ENCODE measurements at regions not wholly inside any gene's neighbourhood (a gene's known extent, or its start where the extent isn't known, plus 50 kb on each side); places are given as distances from the start of the nearest gene placed in this dataset.
A peak's percentile ranks its signal among the peaks of the same experiment; 100 is the strongest.

GRCh38 chr14:101064121-101064661 is 160.7 kb upstream of the RTL1 start:
- no peak for DNase-seq (ENCODE audit: low spot score in 2 of 2)

GRCh38 chr14:101064718-101065117 is 161.2 kb upstream of the RTL1 start:
- no peaks in the 10 kb centered on the region for H3K36me3 ChIP-seq (replicated peaks)
- in situ Hi-C loops (cut with MboI; ENCODE audit: low sequenced_read_pairs), result no loop called here

More at GRCh38 chr14:101064121-101064661, 160.7 kb upstream of the RTL1 start:
- Histone ChIP-seq H3K36me3 (replicated peaks) (no peaks in the 10 kb centered on the region), H3K27me3 (ENCODE audit: low read depth) (no peaks in the 10 kb centered on the region), H3K9me3 (no peaks in the 10 kb centered on the region), H3K4me1 (no peaks in the 10 kb centered on the region), H3K4me3 (no peak overlapping the region)
- in situ Hi-C loops (cut with MboI; ENCODE audit: low sequenced_read_pairs), result no loop called here

GRCh38 chr14:101065246-101065645 is 161.7 kb upstream of the RTL1 start:
- in situ Hi-C loops (cut with MboI; ENCODE audit: low sequenced_read_pairs), result no loop called here

More at GRCh38 chr14:101064718-101065117, 161.2 kb upstream of the RTL1 start:
- no peaks in the 10 kb centered on the region for H3K27me3 ChIP-seq (ENCODE audit: low read depth)
- no peaks in the 10 kb centered on the region for H3K4me1 ChIP-seq
- H3K4me3 ChIP-seq, result no peak overlapping the region
- DNase-seq (ENCODE audit: low spot score in 2 of 2), result no peak
- no peaks in the 10 kb centered on the region for H3K9me3 ChIP-seq

GRCh38 chr14:101065696-101066694 is 162.5 kb upstream of the RTL1 start:
- H3K4me3 ChIP-seq, result no peak overlapping the region
- in situ Hi-C loops (cut with MboI; ENCODE audit: low sequenced_read_pairs), result no loop called here

More at GRCh38 chr14:101065246-101065645, 161.7 kb upstream of the RTL1 start:
- Histone ChIP-seq H3K9me3 (no peaks in the 10 kb centered on the region), H3K36me3 (replicated peaks) (no peaks in the 10 kb centered on the region), H3K4me3 (no peak overlapping the region), H3K27me3 (ENCODE audit: low read depth) (no peaks in the 10 kb centered on the region), H3K4me1 (no peaks in the 10 kb centered on the region)
- no peak for DNase-seq (ENCODE audit: low spot score in 2 of 2)

GRCh38 chr14:101066826-101067510 is 163.4 kb upstream of the RTL1 start:
- Histone ChIP-seq H3K4me3 (no peak overlapping the region), H3K9me3 (no peaks in the 10 kb centered on the region), H3K36me3 (replicated peaks) (no peaks in the 10 kb centered on the region), H3K4me1 (no peaks in the 10 kb centered on the region), H3K27me3 (ENCODE audit: low read depth) (no peaks in the 10 kb centered on the region)
- in situ Hi-C loops (cut with MboI; ENCODE audit: low sequenced_read_pairs), result no loop called here
- DNase-seq (ENCODE audit: low spot score in 2 of 2), result no peak

More at GRCh38 chr14:101065696-101066694, 162.5 kb upstream of the RTL1 start:
- H3K4me1 ChIP-seq, result no peaks in the 10 kb centered on the region
- no peaks in the 10 kb centered on the region for H3K27me3 ChIP-seq (ENCODE audit: low read depth)
- DNase-seq (ENCODE audit: low spot score in 2 of 2), result no peak
- H3K36me3 ChIP-seq (replicated peaks), result no peaks in the 10 kb centered on the region
- H3K9me3 ChIP-seq, result no peaks in the 10 kb centered on the region

- Histone ChIP-seq H3K4me3 (no peak overlapping the region), H3K36me3 (replicated peaks) (no peaks in the 10 kb centered on the region), H3K4me1 (no peaks in the 10 kb centered on the region), H3K9me3 (no peaks in the 10 kb centered on the region), H3K27me3 (ENCODE audit: low read depth) (no peaks in the 10 kb centered on the region)
- in situ Hi-C loops (cut with MboI; ENCODE audit: low sequenced_read_pairs), result no loop called here
- peak in 1 of 2 experiments; percentile 5 for DNase-seq (ENCODE audit: low spot score in 2 of 2)
Observed at GRCh38 chr14:101068313-101069227, 165.0 kb upstream of the RTL1 start.

- H3K27me3 ChIP-seq (ENCODE audit: low read depth), result no peaks in the 10 kb centered on the region
- no peak for DNase-seq (ENCODE audit: low spot score in 2 of 2)
- no peak overlapping the region for H3K4me3 ChIP-seq
Observed at GRCh38 chr14:101069228-101069549, 165.7 kb upstream of the RTL1 start.

GRCh38 chr14:101069666-101070362 is 166.3 kb upstream of the RTL1 start:
- in situ Hi-C loops (cut with MboI; ENCODE audit: low sequenced_read_pairs), result no loop called here
- Histone ChIP-seq H3K27me3 (ENCODE audit: low read depth) (no peaks in the 10 kb centered on the region), H3K36me3 (replicated peaks) (no peaks in the 10 kb centered on the region), H3K9me3 (no peaks in the 10 kb centered on the region), H3K4me1 (no peaks in the 10 kb centered on the region), H3K4me3 (no peak overlapping the region)
- peak in 1 of 2 experiments; percentile 2 for DNase-seq (ENCODE audit: low spot score in 2 of 2)

More at GRCh38 chr14:101069228-101069549, 165.7 kb upstream of the RTL1 start:
- in situ Hi-C loops (cut with MboI; ENCODE audit: low sequenced_read_pairs), result no loop called here
- H3K36me3 ChIP-seq (replicated peaks), result no peaks in the 10 kb centered on the region
- no peaks in the 10 kb centered on the region for H3K4me1 ChIP-seq
- no peaks in the 10 kb centered on the region for H3K9me3 ChIP-seq

GRCh38 chr14:101070540-101071492 is 167.3 kb upstream of the RTL1 start:
- H3K9me3 ChIP-seq, result no peaks in the 10 kb centered on the region
- H3K27me3 ChIP-seq (ENCODE audit: low read depth), result no peaks in the 10 kb centered on the region
- in situ Hi-C loops (cut with MboI; ENCODE audit: low sequenced_read_pairs), result no loop called here
- H3K4me3 ChIP-seq, result no peak overlapping the region
- peak in 1 of 2 experiments; percentile 4 for DNase-seq (ENCODE audit: low spot score in 2 of 2)
- H3K4me1 ChIP-seq, result no peaks in the 10 kb centered on the region
- H3K36me3 ChIP-seq (replicated peaks), result no peaks in the 10 kb centered on the region

- Histone ChIP-seq H3K36me3 (replicated peaks) (no peaks in the 10 kb centered on the region), H3K4me3 (no peak overlapping the region), H3K9me3 (no peaks in the 10 kb centered on the region), H3K27me3 (ENCODE audit: low read depth) (no peaks in the 10 kb centered on the region), H3K4me1 (no peaks in the 10 kb centered on the region)
- no peak for DNase-seq (ENCODE audit: low spot score in 2 of 2)
- in situ Hi-C loops (cut with MboI; ENCODE audit: low sequenced_read_pairs), result no loop called here
Observed at GRCh38 chr14:101071493-101071906, 168.0 kb upstream of the RTL1 start.

- DNase-seq (ENCODE audit: low spot score in 2 of 2), result no peak
- H3K4me3 ChIP-seq, result no peak overlapping the region
- H3K4me1 ChIP-seq, result no peaks in the 10 kb centered on the region
- H3K9me3 ChIP-seq, result no peaks in the 10 kb centered on the region
- H3K36me3 ChIP-seq (replicated peaks), result no peaks in the 10 kb centered on the region
- in situ Hi-C loops (cut with MboI; ENCODE audit: low sequenced_read_pairs), result no loop called here
- no peaks in the 10 kb centered on the region for H3K27me3 ChIP-seq (ENCODE audit: low read depth)
Observed at GRCh38 chr14:101072070-101072469, 168.5 kb upstream of the RTL1 start.

GRCh38 chr14:101072531-101072930 is 169.0 kb upstream of the RTL1 start:
- in situ Hi-C loops (cut with MboI; ENCODE audit: low sequenced_read_pairs), result no loop called here
- no peak for DNase-seq (ENCODE audit: low spot score in 2 of 2)
- H3K36me3 ChIP-seq (replicated peaks), result no peaks in the 10 kb centered on the region
- no peaks in the 10 kb centered on the region for H3K4me1 ChIP-seq
- H3K9me3 ChIP-seq, result no peaks in the 10 kb centered on the region
- no peaks in the 10 kb centered on the region for H3K27me3 ChIP-seq (ENCODE audit: low read depth)
- H3K4me3 ChIP-seq, result no peak overlapping the region
